ENCODE measurements at regions not wholly inside any gene's neighbourhood (a gene's known extent, or its start where the extent isn't known, plus 50 kb on each side); places are given as distances from the start of the nearest gene placed in this dataset.

GRCh38 chrX:137353404-137353803, 212.5 kb upstream of the ZIC3 start:
- H3K27ac ChIP-seq: no peak overlapping the region
- H3K9me3 ChIP-seq: no peaks in the 10 kb centered on the region
- intact Hi-C loops (cut with DNase I): no loop called here
- DNase-seq: no peak
- WGBS, 3 donors: 21 to 34% (median 22%) methylated on average over 1 of the region's 1 CpG
- no peak overlapping the region for H3K4me3 ChIP-seq
- H3K27me3 ChIP-seq: no peaks in the 10 kb centered on the region
- TF ChIP-seq POLR2A (IDR thresholded peaks at IDR 0.05) (no peak), EP300 (IDR thresholded peaks at IDR 0.05) (no peak), CTCF (IDR thresholded peaks at IDR 0.05) (no peak)
- H3K4me1 ChIP-seq (ENCODE audit: insufficient read depth): no peaks in the 10 kb centered on the region
- no peaks in the 10 kb centered on the region for H3K36me3 ChIP-seq

GRCh38 chrX:137352101-137352660, 213.7 kb upstream of the ZIC3 start:
- H3K4me3 ChIP-seq: no peak overlapping the region
- no peaks in the 10 kb centered on the region for H3K4me1 ChIP-seq (ENCODE audit: insufficient read depth)
- no peaks in the 10 kb centered on the region for H3K27me3 ChIP-seq
- H3K9me3 ChIP-seq: no peaks in the 10 kb centered on the region
- TF ChIP-seq EP300 (IDR thresholded peaks at IDR 0.05) (no peak), POLR2A (IDR thresholded peaks at IDR 0.05) (no peak), CTCF (IDR thresholded peaks at IDR 0.05) (no peak)
- no peaks in the 10 kb centered on the region for H3K36me3 ChIP-seq
- DNase-seq: no peak
- intact Hi-C loops (cut with DNase I): no loop called here
- H3K27ac ChIP-seq: no peak overlapping the region

- no peaks in the 10 kb centered on the region for H3K9me3 ChIP-seq
- no peaks in the 10 kb centered on the region for H3K4me1 ChIP-seq (ENCODE audit: insufficient read depth)
- no peaks in the 10 kb centered on the region for H3K36me3 ChIP-seq
- TF ChIP-seq CTCF (IDR thresholded peaks at IDR 0.05) (no peak), POLR2A (IDR thresholded peaks at IDR 0.05) (no peak)
- 55 to 64% (median 57%) methylated on average over 3 of the region's 3 CpGs for WGBS, 3 donors
- intact Hi-C loops (cut with DNase I): no loop called here
- no peaks in the 10 kb centered on the region for H3K27me3 ChIP-seq
- no peak overlapping the region for H3K4me3 ChIP-seq
- H3K27ac ChIP-seq: no peak overlapping the region
- DNase-seq: no peak
Observed at GRCh38 chrX:137342969-137343368, 223.0 kb upstream of the ZIC3 start.

- 53 to 77% (median 63%) methylated on average over 3 of the region's 3 CpGs for WGBS, 3 donors
- TF ChIP-seq POLR2A (IDR thresholded peaks at IDR 0.05): no peak
- no peak for TF ChIP-seq EP300 (IDR thresholded peaks at IDR 0.05)
- TF ChIP-seq CTCF (IDR thresholded peaks at IDR 0.05): no peak
- no peaks in the 10 kb centered on the region for H3K36me3 ChIP-seq
Observed at GRCh38 chrX:137313627-137314026, 252.3 kb upstream of the ZIC3 start.

GRCh38 chrX:137305404-137305803, 260.5 kb upstream of the ZIC3 start:
- Histone ChIP-seq H3K27me3 (no peaks in the 10 kb centered on the region), H3K36me3 (no peaks in the 10 kb centered on the region), H3K4me3 (no peak overlapping the region), H3K4me1 (ENCODE audit: insufficient read depth) (no peaks in the 10 kb centered on the region), H3K9me3 (no peaks in the 10 kb centered on the region), H3K27ac (no peak overlapping the region)
- no peak for TF ChIP-seq CTCF (IDR thresholded peaks at IDR 0.05)
- no peak for TF ChIP-seq POLR2A (IDR thresholded peaks at IDR 0.05)
- TF ChIP-seq EP300 (IDR thresholded peaks at IDR 0.05): no peak
- intact Hi-C loops (cut with DNase I): no loop called here
- no peak for DNase-seq

More at GRCh38 chrX:137313627-137314026, 252.3 kb upstream of the ZIC3 start:
- Histone ChIP-seq H3K9me3 (no peaks in the 10 kb centered on the region), H3K27ac (no peak overlapping the region), H3K27me3 (no peaks in the 10 kb centered on the region), H3K4me1 (ENCODE audit: insufficient read depth) (no peaks in the 10 kb centered on the region), H3K4me3 (no peak overlapping the region)
- intact Hi-C loops (cut with DNase I): no loop called here
- DNase-seq: no peak

All from ovary (tissue), 7 donors.